NCI-H1930 (cell line): ENCODE measurements at regions not wholly inside any gene's neighbourhood (a gene's known extent, or its start where the extent isn't known, plus 50 kb on each side); places are given as distances from the start of the nearest gene placed in this dataset.
"Not testable (repeated sequence)": the region's sequence is repeated elsewhere in the genome, so short reads cannot be mapped to it uniquely, and the experiment has no call there.

Experiments
- DNase-seq, 2 experiments: peaks; one replicate each; lab custom pipeline; 2025; lab: John Stamatoyannopoulos, UW

DNA sequence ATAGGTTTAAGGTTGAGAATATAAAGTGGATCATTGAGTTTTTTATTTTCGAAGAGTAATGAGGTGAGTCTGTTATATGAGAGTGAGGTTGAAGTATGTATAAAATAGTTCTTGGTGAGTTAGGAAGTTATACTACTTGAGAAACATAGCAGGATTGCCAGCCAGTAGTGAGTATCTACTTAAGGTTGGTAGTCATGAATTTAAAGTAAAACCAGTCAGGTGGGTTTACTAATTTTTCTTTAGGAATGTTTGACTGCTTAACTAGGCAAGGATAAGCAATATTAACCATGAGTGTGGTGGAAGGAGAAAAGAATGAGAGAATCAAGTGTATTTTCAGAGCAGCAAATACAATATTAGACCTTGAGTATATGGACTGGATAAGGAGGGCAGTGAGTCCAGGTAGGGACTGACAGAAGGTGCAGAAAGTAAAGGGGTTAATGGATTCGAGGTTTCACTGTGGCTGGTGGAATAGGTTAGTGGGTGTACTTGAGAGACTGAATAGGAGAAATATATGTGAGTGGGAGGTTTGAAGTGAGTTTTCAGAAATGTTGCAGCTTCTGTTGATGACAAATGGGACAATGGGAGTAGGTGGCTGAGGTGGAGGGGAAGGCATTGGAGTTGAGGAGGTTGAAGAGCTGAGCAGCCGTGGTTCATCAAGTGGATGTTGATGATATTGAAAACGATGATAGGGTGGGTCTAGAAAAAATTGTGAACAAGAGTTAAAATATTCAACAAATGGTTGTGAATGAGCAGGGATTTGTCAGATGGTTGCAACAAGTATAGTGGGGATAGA is 232.5 kb upstream of the ASCC3 start:
- no peak for DNase-seq

DNA sequence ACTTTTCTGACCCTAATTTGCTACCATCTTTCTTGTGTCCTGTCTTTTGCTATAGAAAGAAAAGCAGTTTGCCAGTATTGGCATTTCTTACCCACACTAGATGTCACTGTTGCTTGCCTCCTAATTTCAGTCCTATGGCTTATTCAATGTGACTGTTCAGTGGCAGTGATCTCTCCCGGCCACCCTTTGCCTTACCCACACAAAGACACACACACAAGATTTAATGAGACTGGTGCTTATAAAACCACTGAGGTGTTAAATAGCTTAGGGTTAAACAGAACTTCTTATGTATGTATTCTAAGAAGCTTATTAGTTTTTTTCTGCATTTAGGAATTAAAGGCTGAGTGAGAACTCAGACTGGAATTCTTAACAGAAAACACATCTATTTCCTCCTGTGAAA is 233.6 kb upstream of the ASCC3 start:
- DNase-seq, result peak in 1 of 2 experiments; percentile 7

DNA sequence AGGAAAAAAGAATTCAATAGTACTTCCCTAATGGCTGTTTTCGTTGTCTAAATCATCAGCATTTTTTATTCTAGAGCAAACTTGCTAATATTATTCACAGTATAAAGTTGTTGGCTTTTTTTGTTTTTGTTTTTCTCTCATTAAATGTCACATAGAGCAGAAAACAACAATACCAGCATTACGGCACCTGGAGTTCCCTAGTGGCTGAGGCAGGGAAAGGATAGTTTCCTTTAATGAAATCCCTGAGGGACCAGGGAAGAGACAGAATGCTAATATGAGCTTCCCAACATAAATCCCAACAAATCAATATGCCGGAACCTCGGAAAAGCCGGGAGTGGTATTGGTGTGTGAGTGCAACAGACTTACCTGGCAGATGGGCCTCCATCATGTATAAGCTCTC is 235.2 kb upstream of the ASCC3 start:
- DNase-seq, result no peak

GRCh38 chr6:101117393-101118135 is 236.4 kb upstream of the ASCC3 start:
- no peak for DNase-seq

DNA sequence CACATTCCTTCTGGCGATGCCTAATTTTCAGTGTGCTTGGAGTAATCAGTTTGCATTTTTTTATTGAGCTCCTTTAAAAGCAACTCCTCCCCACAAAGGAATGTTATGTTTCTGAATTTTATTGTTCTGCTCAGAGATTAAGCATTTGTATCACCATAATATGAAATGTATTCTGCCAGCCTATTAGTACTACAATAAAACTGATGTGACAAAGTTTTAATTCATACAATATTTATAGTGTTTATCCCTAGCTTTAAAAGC is 236.9 kb upstream of the ASCC3 start:
- DNase-seq, result no peak

GRCh38 chr6:101120747-101121146 is 239.6 kb upstream of the ASCC3 start:
- DNase-seq, result no peak

DNA sequence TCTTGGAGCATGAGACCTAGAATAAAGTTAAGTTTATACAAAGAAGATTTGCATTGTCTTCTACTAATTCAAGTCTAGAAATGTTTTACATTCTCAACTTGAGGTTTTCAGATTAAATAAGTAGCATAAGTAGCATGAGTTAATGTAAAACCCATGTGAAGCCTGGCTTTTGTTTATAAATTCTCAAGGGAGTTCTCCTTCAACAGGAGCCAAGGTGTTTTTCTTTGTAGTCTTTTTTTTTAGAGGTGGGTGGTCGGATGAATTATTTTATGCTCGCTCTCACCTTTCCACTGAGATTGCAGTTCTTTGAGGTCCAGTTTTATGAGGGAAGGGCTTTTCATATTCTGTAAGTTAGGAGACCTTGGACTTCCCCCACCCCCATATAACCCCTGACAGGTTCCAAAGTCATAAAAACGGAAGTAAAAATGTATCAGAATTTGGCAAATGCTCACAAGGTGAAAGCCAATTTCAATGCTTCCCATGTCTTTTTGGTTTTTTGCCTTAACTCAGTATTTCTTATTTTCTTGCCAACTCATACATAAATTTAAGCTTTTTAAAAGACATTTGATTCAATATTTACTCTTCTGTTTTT is 244.3 kb upstream of the ASCC3 start:
- DNase-seq, result no peak

GRCh38 chr6:101126501-101126900 is 245.4 kb upstream of the ASCC3 start:
- DNase-seq, result no peak

GRCh38 chr6:101129851-101130250 is 248.7 kb upstream of the ASCC3 start:
- no peak for DNase-seq

DNA sequence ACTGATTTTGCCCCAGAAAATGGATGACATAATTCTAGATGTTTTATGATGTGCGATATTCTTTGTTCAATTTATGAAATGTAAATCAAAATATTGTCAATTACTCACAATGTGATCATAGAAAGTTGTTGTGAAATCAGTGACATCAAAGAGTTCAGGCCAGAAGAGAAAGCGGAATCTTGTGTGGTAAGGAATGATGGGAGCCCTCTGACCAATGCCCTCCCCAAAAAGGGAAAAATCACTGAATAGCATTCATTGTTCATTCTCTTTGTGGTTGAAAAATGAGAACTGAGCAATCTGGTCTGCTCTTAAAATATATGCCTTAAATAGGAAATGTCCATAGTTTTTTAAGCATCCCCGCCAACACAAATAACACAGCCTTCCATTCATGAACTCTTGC is 247.1 kb upstream of the GRIK2 start:
- DNase-seq, result no peak

DNA sequence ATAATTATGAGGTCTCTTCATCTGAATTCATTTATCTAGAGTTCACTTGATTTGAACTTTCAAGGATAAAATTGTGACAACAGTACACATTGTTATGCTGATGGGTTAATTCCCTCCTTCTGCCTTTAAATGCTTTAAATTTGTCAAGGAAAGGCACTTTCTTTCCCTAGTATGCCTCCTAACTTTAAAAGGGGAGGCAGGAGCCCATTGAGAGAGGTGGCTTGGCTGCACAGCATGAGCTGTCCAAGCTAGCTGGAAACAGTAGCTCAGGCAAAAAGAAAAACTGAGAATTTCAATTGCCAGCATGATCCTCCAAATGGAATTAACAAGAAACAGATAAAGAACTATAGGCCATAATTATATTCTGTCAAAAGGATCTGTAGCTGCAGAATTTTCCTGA is 243.3 kb upstream of the GRIK2 start:
- DNase-seq, result no peak

- DNase-seq, result not testable (repeated sequence)
Observed at GRCh38 chr6:101157638-101158037, 235.9 kb upstream of the GRIK2 start.

DNA sequence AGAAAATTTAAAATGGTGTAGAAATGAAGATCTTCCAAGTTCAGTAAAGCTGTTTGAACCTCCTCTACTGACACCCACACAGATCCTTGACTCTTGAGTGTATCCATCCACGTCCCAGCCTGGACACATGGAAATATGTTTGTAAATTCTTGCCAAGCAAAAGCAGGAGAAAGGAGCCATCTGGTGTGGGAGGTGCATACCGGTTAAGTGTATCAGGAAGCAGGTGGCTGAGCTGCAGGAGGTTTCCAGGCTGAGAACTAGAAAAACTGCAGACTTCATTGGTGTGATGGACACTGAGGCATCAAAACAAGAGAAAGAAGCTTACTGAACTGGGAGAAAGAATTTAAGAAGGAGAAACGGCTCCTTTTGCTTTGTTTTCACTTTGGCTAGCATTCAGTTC is 229.9 kb upstream of the GRIK2 start:
- DNase-seq, result no peak

- DNase-seq, result no peak
Observed at GRCh38 chr6:101167638-101168037, 225.9 kb upstream of the GRIK2 start.

- DNase-seq, result not testable (repeated sequence)
Observed at GRCh38 chr6:101171049-101171448, 222.5 kb upstream of the GRIK2 start.

DNA sequence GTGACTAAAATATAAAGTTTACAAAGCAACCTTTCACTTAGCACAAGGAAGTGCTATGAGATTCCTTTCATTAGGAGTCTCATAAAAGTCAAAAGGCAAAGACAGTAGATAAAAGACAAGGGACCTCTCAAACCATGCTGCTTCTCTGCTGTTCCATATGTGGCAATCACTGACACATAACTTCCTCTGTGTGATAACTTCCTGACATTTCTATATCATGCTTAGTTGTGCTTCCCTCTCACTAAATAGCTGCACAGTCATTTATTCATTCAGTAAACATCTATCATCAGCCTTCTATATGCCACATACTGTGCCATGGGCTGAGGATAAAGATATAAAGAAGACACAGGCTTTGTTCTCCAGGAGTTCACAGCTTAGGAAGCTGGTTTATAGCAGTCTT is 214.8 kb upstream of the GRIK2 start:
- no peak for DNase-seq

DNA sequence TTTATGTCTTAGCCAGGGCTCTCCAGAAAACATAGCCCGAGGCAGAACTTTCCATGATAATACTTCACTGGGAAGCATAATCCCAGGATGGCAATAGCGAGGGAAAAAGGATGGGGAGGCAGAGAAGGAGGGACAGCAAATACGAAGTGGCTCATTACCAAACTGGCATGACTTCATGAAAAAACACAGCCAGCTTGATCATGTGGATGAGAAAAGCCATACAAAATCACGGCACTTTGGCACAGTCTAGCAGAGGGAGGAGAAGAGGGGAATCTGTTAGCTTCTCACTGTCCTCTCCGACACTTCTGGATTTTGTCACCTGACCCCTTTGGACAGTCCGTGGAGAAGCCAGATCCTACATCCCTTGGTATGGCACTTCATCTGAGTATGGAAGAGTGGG is 212.5 kb upstream of the GRIK2 start:
- DNase-seq, result no peak

DNA sequence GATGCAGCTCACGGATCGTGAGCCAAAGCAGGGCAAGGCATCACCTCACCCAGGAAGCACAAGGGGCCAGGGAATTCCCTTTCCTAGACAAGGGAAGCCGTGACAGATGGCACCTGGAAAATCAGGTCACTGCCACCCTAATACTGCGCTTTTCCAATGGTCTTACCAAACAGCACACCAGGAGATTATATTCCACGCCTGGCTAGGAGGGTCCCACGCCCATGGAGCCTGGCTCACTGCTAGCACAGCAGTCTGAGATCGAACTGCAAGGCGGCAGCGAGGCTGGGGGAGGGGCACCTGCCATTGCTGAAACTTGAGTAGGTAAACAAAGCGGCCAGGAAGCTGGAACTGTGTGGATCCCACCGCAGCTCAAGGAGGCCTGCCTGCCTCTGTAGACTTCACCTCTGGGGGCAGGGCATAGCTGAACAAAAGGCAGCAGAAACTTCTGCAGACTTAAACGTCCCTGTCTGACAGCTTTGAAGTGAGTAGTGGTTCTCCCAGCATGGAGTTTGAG is 205.2 kb upstream of the GRIK2 start:
- DNase-seq, result not testable (repeated sequence)

GRCh38 chr6:101195588-101195987 is 197.9 kb upstream of the GRIK2 start:
- DNase-seq, result no peak

- DNase-seq, result no peak
Observed at GRCh38 chr6:101199441-101199840, 194.1 kb upstream of the GRIK2 start.

- no peak for DNase-seq
Observed at GRCh38 chr6:101202867-101203374, 190.6 kb upstream of the GRIK2 start.

GRCh38 chr6:101203664-101204063 is 189.8 kb upstream of the GRIK2 start:
- DNase-seq, result no peak

- no peak for DNase-seq
Observed at GRCh38 chr6:101208152-101208551, 185.4 kb upstream of the GRIK2 start.
